ENCODE measurements at regions not wholly inside any gene's neighbourhood (a gene's known extent, or its start where the extent isn't known, plus 50 kb on each side); places are given as distances from the start of the nearest gene placed in this dataset.

DNA sequence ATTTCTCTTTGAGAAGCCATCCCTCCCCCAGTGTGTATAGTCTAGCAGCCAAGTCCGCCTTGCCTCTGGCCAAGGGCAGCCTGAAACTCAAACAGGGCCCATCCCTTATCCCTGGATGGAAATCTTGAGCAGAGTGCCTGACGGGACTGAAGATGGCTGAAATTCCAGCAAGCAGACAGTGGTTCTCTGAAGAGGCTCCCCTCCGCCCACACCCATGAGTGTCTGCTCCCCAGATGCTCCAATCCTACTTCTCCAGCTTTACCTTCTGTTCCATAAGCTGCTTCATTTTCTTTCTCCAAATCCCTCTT is 396.2 kb downstream of the NUAK1 start:
- TF ChIP-seq, protein P1, sequence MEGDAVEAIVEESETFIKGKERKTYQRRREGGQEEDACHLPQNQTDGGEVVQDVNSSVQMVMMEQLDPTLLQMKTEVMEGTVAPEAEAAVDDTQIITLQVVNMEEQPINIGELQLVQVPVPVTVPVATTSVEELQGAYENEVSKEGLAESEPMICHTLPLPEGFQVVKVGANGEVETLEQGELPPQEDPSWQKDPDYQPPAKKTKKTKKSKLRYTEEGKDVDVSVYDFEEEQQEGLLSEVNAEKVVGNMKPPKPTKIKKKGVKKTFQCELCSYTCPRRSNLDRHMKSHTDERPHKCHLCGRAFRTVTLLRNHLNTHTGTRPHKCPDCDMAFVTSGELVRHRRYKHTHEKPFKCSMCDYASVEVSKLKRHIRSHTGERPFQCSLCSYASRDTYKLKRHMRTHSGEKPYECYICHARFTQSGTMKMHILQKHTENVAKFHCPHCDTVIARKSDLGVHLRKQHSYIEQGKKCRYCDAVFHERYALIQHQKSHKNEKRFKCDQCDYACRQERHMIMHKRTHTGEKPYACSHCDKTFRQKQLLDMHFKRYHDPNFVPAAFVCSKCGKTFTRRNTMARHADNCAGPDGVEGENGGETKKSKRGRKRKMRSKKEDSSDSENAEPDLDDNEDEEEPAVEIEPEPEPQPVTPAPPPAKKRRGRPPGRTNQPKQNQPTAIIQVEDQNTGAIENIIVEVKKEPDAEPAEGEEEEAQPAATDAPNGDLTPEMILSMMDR (IDR thresholded peaks at IDR 0.05), result no peak
- TF ChIP-seq EP300 (IDR thresholded peaks at IDR 0.05) (no peak), POLR2A (IDR thresholded peaks at IDR 0.05) (no peak)

Measured in ovary (tissue), 3 donors.